Activated naive CD8-positive, alpha-beta T cell treated with anti-CD3 and anti-CD28 coated beads, Interleukin-2, amount 50 U/mL, for 24 hours (primary cell): ENCODE measurements at regions not wholly inside any gene's neighbourhood (a gene's known extent, or its start where the extent isn't known, plus 50 kb on each side); places are given as distances from the start of the nearest gene placed in this dataset.

ENCODE experiments used
- ATAC-seq: fragments of 150-1000 bp; cut with Tn5 transposase; one replicate; pipeline ENCODE4 v1.10.0; 2021
- DNase-seq: peaks from one replicate; pipeline ENCODE4 v3.0.0; 2021
- H3K27ac Mint-ChIP-seq: one replicate; pipeline ENCODE4 v1.8.0; 2021; ENCODE audit warnings: mild to moderate bottlenecking, mixed read lengths
- H3K27me3 Mint-ChIP-seq: one replicate; pipeline ENCODE4 v1.8.0; 2021; ENCODE audit warnings: mixed read lengths
- H3K36me3 Mint-ChIP-seq: one replicate; pipeline ENCODE4 v1.8.0; 2021; ENCODE audit warnings: low read depth, mixed read lengths
- H3K4me1 Mint-ChIP-seq: one replicate; pipeline ENCODE4 v1.8.0; 2021; ENCODE audit warnings: mixed read lengths
- H3K4me3 Mint-ChIP-seq: one replicate; pipeline ENCODE4 v1.8.0; 2021; ENCODE audit warnings: mild to moderate bottlenecking, moderate library complexity, mixed read lengths
- H3K9me3 Mint-ChIP-seq: one replicate; pipeline ENCODE4 v1.8.0; 2021; ENCODE audit warnings: mixed read lengths

GRCh38 chr14:101227611-101228594 lies 324.4 kb upstream of the RTL1 start:
- peaks cover 2% of the 10 kb centered on the region for H3K27me3 Mint-ChIP-seq
- H3K27ac Mint-ChIP-seq, result no peak overlapping the region
- H3K36me3 Mint-ChIP-seq, result no peaks in the 10 kb centered on the region
- no peak overlapping the region for H3K4me3 Mint-ChIP-seq
- DNase-seq (no peak), ATAC-seq (no peak)
- H3K9me3 Mint-ChIP-seq, result no peaks in the 10 kb centered on the region
- no peaks in the 10 kb centered on the region for H3K4me1 Mint-ChIP-seq

GRCh38 chr14:101228949-101229541 lies 325.5 kb upstream of the RTL1 start:
- DNase-seq (no peak), ATAC-seq (no peak)
- H3K4me1 Mint-ChIP-seq, result no peaks in the 10 kb centered on the region
- no peaks in the 10 kb centered on the region for H3K36me3 Mint-ChIP-seq
- H3K27ac Mint-ChIP-seq, result no peak overlapping the region
- no peaks in the 10 kb centered on the region for H3K9me3 Mint-ChIP-seq
- H3K27me3 Mint-ChIP-seq, result peaks cover 2% of the 10 kb centered on the region
- H3K4me3 Mint-ChIP-seq, result no peak overlapping the region

- H3K9me3 Mint-ChIP-seq, result no peaks in the 10 kb centered on the region
- peaks cover 2% of the 10 kb centered on the region for H3K27me3 Mint-ChIP-seq
- no peaks in the 10 kb centered on the region for H3K4me1 Mint-ChIP-seq
- no peak overlapping the region for H3K4me3 Mint-ChIP-seq
- no peak overlapping the region for H3K27ac Mint-ChIP-seq
- no peak for ATAC-seq
- DNase-seq, result no peak
- H3K36me3 Mint-ChIP-seq, result no peaks in the 10 kb centered on the region
Observed at GRCh38 chr14:101229666-101230065, 326.1 kb upstream of the RTL1 start.

- no peak overlapping the region for H3K27ac Mint-ChIP-seq
- no peak overlapping the region for H3K4me3 Mint-ChIP-seq
- H3K4me1 Mint-ChIP-seq, result no peaks in the 10 kb centered on the region
- no peaks in the 10 kb centered on the region for H3K36me3 Mint-ChIP-seq
- H3K27me3 Mint-ChIP-seq, result peaks cover 5% of the 10 kb centered on the region
- ATAC-seq, result no peak
- no peaks in the 10 kb centered on the region for H3K9me3 Mint-ChIP-seq
- DNase-seq, result no peak
Observed at GRCh38 chr14:101230161-101230850, 326.8 kb upstream of the RTL1 start.

- DNase-seq, result no peak
- Mint-ChIP-seq H3K4me3 (no peak overlapping the region), H3K36me3 (no peaks in the 10 kb centered on the region), H3K9me3 (no peaks in the 10 kb centered on the region), H3K27ac (no peak overlapping the region), H3K27me3 (peaks cover 5% of the 10 kb centered on the region), H3K4me1 (no peaks in the 10 kb centered on the region)
- no peak for ATAC-seq
Observed at GRCh38 chr14:101230851-101231550, 327.5 kb upstream of the RTL1 start.

- H3K27me3 Mint-ChIP-seq, result peaks cover 5% of the 10 kb centered on the region
- no peak overlapping the region for H3K4me3 Mint-ChIP-seq
- no peaks in the 10 kb centered on the region for H3K4me1 Mint-ChIP-seq
- H3K27ac Mint-ChIP-seq, result no peak overlapping the region
- ATAC-seq (no peak), DNase-seq (no peak)
- H3K9me3 Mint-ChIP-seq, result no peaks in the 10 kb centered on the region
- no peaks in the 10 kb centered on the region for H3K36me3 Mint-ChIP-seq
Observed at GRCh38 chr14:101231828-101232227, 328.3 kb upstream of the RTL1 start.

- DNase-seq (no peak), ATAC-seq (no peak)
- H3K36me3 Mint-ChIP-seq, result no peaks in the 10 kb centered on the region
- H3K4me1 Mint-ChIP-seq, result no peaks in the 10 kb centered on the region
- no peak overlapping the region for H3K27ac Mint-ChIP-seq
- H3K4me3 Mint-ChIP-seq, result no peak overlapping the region
- H3K9me3 Mint-ChIP-seq, result no peaks in the 10 kb centered on the region
- peaks cover 6% of the 10 kb centered on the region for H3K27me3 Mint-ChIP-seq
Observed at GRCh38 chr14:101232340-101233020, 328.8 kb upstream of the DIO3 start.

GRCh38 chr14:101233021-101233366 lies 328.3 kb upstream of the DIO3 start:
- DNase-seq (no peak), ATAC-seq (no peak)
- Mint-ChIP-seq H3K27me3 (peaks cover 6% of the 10 kb centered on the region), H3K4me3 (no peak overlapping the region), H3K27ac (no peak overlapping the region), H3K4me1 (no peaks in the 10 kb centered on the region), H3K36me3 (no peaks in the 10 kb centered on the region), H3K9me3 (no peaks in the 10 kb centered on the region)

GRCh38 chr14:101233391-101233790 lies 327.9 kb upstream of the DIO3 start:
- Mint-ChIP-seq H3K4me3 (no peak overlapping the region), H3K9me3 (no peaks in the 10 kb centered on the region), H3K27ac (no peak overlapping the region), H3K36me3 (no peaks in the 10 kb centered on the region), H3K4me1 (no peaks in the 10 kb centered on the region), H3K27me3 (peaks cover 6% of the 10 kb centered on the region)
- ATAC-seq, result no peak
- no peak for DNase-seq

- ATAC-seq (no peak), DNase-seq (no peak)
- H3K4me3 Mint-ChIP-seq, result no peak overlapping the region
- no peaks in the 10 kb centered on the region for H3K4me1 Mint-ChIP-seq
- H3K27ac Mint-ChIP-seq, result no peak overlapping the region
- H3K9me3 Mint-ChIP-seq, result no peaks in the 10 kb centered on the region
- H3K36me3 Mint-ChIP-seq, result no peaks in the 10 kb centered on the region
- H3K27me3 Mint-ChIP-seq, result peaks cover 6% of the 10 kb centered on the region
Observed at GRCh38 chr14:101233808-101234207, 327.5 kb upstream of the DIO3 start.

- Mint-ChIP-seq H3K4me3 (no peak overlapping the region), H3K27me3 (peaks cover 4% of the 10 kb centered on the region), H3K36me3 (no peaks in the 10 kb centered on the region), H3K27ac (no peak overlapping the region), H3K4me1 (no peaks in the 10 kb centered on the region), H3K9me3 (no peaks in the 10 kb centered on the region)
- DNase-seq (no peak), ATAC-seq (no peak)
Observed at GRCh38 chr14:101234244-101234937, 326.9 kb upstream of the DIO3 start.

- Mint-ChIP-seq H3K36me3 (no peaks in the 10 kb centered on the region), H3K27ac (no peak overlapping the region), H3K4me1 (no peaks in the 10 kb centered on the region), H3K27me3 (peaks cover 4% of the 10 kb centered on the region), H3K9me3 (no peaks in the 10 kb centered on the region), H3K4me3 (no peak overlapping the region)
- DNase-seq (no peak), ATAC-seq (no peak)
Observed at GRCh38 chr14:101234999-101235334, 326.3 kb upstream of the DIO3 start.

GRCh38 chr14:101235335-101236103 lies 325.8 kb upstream of the DIO3 start:
- Mint-ChIP-seq H3K27ac (no peak overlapping the region), H3K36me3 (no peaks in the 10 kb centered on the region), H3K27me3 (peaks cover 4% of the 10 kb centered on the region), H3K4me1 (no peaks in the 10 kb centered on the region), H3K9me3 (no peaks in the 10 kb centered on the region), H3K4me3 (no peak overlapping the region)
- peak; percentile 59 for ATAC-seq
- peak; percentile 55 for DNase-seq
